GM04504 (cell line): ENCODE measurements at regions not wholly inside any gene's neighbourhood (a gene's known extent, or its start where the extent isn't known, plus 50 kb on each side); places are given as distances from the start of the nearest gene placed in this dataset.
A peak's percentile ranks its signal among the peaks of the same experiment; 100 is the strongest.

Source experiments
- DNase-seq: peaks from one replicate; pipeline ENCODE4 v3.0.0-alpha.2; 2012; ENCODE audit warnings: low read depth

DNA sequence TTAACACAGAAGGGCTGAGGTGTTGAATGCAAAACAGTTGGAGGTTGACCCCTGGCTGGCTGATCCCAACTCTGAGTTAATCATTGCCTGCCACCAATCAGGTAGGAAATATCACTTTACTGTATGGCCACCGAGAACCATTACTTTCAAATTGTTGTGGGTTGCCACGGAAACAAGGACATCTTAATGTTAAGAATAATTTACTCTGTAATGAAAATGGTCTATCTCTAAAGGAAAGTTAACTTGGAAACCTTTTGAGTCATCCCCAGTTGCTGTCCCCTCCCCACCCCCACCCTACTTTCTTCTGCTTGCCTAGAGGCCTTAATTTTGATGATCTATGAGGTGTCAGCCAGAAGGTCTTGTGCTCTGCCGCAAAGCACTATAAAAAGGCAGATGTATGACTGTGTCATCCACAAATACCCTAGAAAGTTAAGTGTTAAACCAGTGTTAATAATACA is 78.7 kb upstream of the SNRK start:
- DNase-seq: no peak

GRCh38 chr3:43206632-43207031 is 79.7 kb upstream of the SNRK start:
- no peak for DNase-seq

- no peak for DNase-seq
Measured at GRCh38 chr3:43206105-43206504, 80.2 kb upstream of the SNRK start.

GRCh38 chr3:43203022-43203421 is 83.3 kb upstream of the SNRK start:
- DNase-seq: no peak

DNA sequence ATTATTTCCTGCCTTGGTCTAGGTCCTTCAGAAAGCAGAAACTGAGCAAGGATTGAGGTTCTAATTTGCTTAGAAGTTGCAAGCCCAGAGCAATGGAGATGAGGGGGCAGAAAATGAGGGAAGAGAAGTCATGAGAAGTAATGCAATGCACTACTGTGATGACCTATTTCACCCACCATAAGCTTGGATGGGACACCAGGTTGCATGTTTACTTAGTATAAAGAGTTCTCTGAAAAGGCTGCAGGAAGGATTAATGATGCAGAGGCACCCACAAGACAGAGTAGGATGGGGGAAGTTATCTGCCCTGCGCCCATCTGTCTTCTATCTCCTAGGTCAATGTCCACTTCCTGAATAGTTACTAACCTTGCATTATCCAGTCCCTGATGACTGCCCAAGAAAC is 84.8 kb upstream of the SNRK start:
- DNase-seq: no peak

- DNase-seq: no peak
Measured at GRCh38 chr3:43199645-43200306, 86.6 kb upstream of the SNRK start.

- no peak for DNase-seq
Measured at GRCh38 chr3:43198791-43199644, 87.3 kb upstream of the SNRK start.

GRCh38 chr3:43198301-43198700 is 88.0 kb upstream of the SNRK start:
- DNase-seq: no peak

DNA sequence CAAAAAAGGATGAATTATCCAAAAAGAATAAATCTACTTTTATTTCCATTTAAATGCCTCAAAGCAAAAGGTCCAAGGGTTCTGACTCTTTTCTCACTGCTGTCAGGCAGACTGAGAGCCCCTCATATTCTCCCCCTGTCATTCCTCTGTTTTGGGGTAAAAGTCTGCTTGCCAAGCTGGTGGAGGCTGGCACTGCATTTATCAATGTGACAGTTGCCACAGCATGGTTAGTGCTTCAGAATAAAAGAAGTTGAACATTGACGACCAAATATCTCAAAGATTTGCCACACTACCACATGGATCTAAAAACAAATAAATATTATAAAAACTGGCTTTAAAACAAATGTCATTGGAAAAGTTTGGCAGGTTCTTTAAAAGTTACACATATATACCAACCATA is 89.2 kb upstream of the SNRK start:
- no peak for DNase-seq

- no peak for DNase-seq
Measured at GRCh38 chr3:43196721-43197120, 89.6 kb upstream of the SNRK start.

GRCh38 chr3:43195115-43195498 is 89.2 kb upstream of the POMGNT2 start:
- no peak for DNase-seq

DNA sequence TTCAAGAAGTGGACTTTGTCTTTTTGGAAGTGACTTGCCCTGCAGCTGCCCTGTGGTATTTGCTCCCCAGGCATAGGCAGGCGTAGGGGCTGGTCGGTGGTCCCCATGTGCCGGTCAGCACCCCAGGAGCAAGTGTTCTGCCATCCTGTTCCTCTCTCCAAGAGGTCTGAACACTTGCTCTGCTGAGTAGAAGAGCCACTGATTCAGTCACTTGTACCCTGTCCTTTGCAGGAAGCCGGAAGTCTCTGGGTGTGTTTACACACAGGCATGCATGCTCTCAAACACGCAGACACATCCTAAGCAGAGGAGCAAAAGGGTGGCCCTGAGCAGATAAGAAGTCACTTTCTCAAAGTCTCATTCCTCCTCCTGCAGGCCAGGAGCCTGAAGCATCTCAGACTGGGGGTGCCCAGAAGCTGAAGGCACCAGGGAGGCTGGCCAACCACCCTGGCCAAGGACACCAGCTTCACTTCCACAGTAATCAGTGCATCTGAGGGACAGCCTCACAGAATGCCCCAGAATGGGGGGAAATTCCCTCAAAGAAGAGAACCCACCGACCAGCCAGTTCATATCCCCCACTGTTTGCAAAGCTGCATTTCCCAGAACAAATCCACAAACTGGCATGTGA is 88.7 kb upstream of the POMGNT2 start:
- DNase-seq: no peak

DNA sequence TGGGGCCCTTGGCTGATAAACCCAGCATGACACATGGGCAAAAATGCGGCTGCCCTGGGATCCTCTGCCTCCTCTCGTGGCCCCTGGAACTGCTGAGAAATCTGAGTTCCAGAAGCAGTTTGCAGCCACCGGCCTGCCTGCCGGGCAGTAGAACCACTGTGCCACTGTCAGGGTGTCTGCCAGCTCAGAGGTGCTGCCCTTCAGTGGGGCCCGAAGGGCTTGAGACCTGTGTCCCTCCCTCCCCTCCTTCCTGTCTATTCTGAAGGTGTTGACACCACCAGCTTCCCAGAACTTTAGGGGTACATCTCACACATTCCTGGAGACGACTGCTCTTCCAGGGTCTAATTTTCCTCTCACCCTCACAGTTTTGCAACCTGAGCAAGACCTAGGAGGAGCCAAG is 88.2 kb upstream of the POMGNT2 start:
- DNase-seq: no peak

- DNase-seq: no peak
Measured at GRCh38 chr3:43192028-43192427, 86.1 kb upstream of the POMGNT2 start.

DNA sequence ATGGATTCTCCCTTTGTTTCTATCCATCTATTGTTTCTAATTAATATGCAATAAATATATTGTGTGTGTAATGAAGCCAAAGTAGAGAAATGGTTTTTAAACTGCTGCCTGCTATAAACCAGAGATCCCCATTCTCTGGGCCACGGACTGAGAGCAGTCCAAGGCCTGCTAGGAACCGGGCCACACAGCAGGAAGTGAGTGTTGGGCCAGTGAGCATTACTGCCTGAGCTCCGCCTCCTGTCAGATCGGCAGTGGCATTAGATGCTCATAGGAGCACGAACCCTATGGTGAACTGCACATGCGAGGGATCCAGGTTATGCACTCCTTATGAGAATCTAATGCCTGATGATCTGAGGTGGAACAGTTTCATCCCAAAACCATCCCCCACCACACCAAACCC is 85.2 kb upstream of the POMGNT2 start:
- no peak for DNase-seq

- DNase-seq: peak; percentile 95
Measured at GRCh38 chr3:43190670-43191069, 84.8 kb upstream of the POMGNT2 start.

- no peak for DNase-seq
Measured at GRCh38 chr3:43187836-43188479, 82.1 kb upstream of the POMGNT2 start.

DNA sequence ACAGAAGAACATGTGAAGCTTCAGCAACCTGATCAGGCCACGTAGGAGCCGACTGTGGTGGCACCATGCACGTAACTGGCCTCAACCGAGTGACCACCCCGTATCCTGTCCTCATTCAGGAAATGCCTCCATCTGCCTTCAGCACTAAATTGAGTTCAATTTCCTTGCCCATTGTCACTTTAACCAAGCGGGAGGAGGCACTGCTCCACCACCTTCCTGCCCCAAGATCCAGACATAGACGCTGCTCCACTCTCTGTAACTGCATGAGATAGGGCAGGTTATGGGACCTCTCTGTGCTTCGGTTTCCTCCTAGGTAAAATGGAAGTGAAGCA is 80.1 kb upstream of the POMGNT2 start:
- no peak for DNase-seq

DNA sequence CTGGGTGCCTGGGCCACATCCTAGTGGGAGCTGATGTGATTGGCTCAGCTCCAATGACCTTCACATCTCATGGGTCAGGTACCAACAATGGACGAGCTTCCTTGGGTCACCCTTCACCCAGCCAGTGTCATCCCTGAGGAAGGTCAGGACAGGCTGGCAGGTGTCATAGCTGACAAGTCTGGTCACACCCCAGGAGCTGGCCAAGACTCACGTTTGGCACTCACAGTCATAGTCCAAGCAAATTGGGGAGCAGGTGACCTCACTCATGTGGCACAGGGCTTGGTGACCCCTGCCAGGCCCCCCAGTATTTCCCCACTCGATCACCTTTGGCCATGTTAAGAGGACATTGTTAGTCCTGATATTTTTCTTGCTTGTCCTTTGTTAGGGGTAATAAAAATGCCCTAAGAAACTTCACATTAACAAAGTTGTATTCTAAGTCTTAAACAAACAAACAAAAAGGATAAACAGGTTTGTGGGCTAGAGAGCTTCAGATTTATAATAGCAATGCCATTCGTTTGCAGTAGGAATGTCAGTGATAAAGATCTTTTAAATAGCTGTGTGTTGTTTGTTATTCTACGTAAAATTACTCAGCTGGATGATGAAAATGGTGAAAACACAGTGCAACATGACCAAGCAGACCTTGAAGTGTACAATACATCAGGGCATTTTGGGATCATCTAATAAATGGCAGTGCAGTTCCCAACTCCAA is 79.5 kb upstream of the POMGNT2 start:
- no peak for DNase-seq

DNA sequence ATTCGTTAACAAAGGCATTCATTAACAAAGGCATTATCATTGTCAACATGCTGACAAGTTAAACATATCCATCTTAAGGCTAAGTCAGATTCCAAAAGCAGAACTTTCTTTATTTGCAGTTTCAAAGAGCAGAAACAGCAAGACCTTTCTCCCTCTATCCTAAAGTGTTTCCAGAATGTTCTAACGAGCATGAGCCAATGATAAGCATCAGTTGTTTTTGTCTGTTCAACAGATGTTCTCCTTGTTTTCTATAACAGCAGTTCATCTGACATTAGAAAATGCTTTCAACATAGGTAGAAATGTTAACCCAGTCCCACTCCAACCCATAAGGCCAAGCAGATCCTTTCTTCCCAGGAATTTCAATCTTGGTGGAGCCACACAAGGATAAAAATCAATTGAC is 77.6 kb upstream of the POMGNT2 start:
- no peak for DNase-seq

DNA sequence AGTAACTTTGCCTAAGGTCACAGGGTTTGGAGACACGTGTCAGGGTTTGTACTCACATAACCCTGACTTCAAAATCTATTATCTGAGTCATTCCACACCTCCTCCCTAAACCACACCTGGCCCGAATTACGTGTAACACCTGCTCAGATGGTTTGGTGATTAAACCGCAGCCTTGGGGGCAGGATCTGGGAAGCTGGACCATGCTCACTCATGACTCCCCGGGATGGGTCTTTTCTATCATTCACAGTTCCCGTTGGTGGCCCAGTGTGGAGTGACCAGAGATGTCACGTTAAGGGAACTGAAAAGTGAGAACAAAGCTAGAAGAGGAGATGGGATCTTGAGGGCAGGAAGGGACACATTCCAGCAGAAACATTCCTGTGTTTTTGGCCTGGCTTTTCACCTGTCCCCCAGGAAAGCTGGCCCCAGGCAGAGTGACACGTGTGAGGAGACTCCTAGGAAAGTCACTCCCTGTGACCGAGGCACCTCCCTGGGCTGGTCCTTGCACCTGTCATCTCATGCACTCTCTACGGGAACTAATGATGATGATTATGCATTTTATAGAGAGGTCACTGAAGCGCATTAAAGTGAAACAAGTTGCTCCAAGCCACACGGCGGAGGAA is 75.4 kb upstream of the POMGNT2 start:
- no peak for DNase-seq

DNA sequence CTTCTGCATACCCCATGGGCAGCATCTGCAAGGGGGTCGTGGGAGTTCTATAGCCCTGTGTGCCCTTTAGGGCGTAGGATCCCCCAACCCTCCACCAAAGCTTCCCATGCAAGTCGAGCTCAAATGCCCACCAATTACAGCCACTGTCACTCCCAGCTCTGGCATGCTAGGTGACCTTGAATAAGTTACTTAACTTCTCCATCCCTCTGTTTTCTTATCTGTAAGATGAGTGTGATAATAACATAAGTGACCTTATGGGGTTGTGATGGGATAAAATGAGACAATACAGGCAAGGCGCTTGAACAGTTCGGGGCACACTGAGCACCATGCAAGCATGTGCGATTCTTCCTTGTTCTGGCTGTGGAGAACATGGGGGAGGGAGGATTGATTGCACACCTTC is 74.8 kb upstream of the POMGNT2 start:
- DNase-seq: no peak
